Embryonic facial prominence (tissue), 1 donor: ENCODE measurements at regions not wholly inside any gene's neighbourhood (a gene's known extent, or its start where the extent isn't known, plus 50 kb on each side); places are given as distances from the start of the nearest gene placed in this dataset.
A peak's percentile ranks its signal among the peaks of the same experiment; 100 is the strongest.
"Not testable (repeated sequence)": the region's sequence is repeated elsewhere in the genome, so short reads cannot be mapped to it uniquely, and the experiment has no call there.

ENCODE experiments used
- DNase-seq: peaks from one replicate; pipeline ENCODE4 v3.0.0-alpha.2; 2016; ENCODE audit errors: extremely low spot score

GRCh38 chr12:73950507-73950906, 587.1 kb upstream of the ATXN7L3B start:
- no peak for DNase-seq

- no peak for DNase-seq
Measured at GRCh38 chr12:73951956-73952703, 585.5 kb upstream of the ATXN7L3B start.

- no peak for DNase-seq
Measured at GRCh38 chr12:73964641-73965040, 573.0 kb upstream of the ATXN7L3B start.

GRCh38 chr12:73973486-73973885, 564.1 kb upstream of the ATXN7L3B start:
- DNase-seq: no peak

GRCh38 chr12:73984552-73984951, 553.1 kb upstream of the ATXN7L3B start:
- DNase-seq: no peak

- no peak for DNase-seq
Measured at GRCh38 chr12:73991138-73991537, 546.5 kb upstream of the ATXN7L3B start.

- no peak for DNase-seq
Measured at GRCh38 chr12:73998894-73999293, 538.7 kb upstream of the ATXN7L3B start.

GRCh38 chr12:74015118-74015517, 522.5 kb upstream of the ATXN7L3B start:
- DNase-seq: no peak

GRCh38 chr12:74016324-74016723, 521.3 kb upstream of the ATXN7L3B start:
- DNase-seq: not testable (repeated sequence)

GRCh38 chr12:74018849-74019248, 518.8 kb upstream of the ATXN7L3B start:
- DNase-seq: no peak

- DNase-seq: no peak
Measured at GRCh38 chr12:74021937-74022336, 515.7 kb upstream of the ATXN7L3B start.

- DNase-seq: no peak
Measured at GRCh38 chr12:74031045-74031444, 506.6 kb upstream of the ATXN7L3B start.

- DNase-seq: no peak
Measured at GRCh38 chr12:74033531-74033930, 504.1 kb upstream of the ATXN7L3B start.

- DNase-seq: not testable (repeated sequence)
Measured at GRCh38 chr12:74039138-74039537, 498.5 kb upstream of the ATXN7L3B start.

- DNase-seq: peak; percentile 33
Measured at GRCh38 chr12:74043343-74043742, 494.3 kb upstream of the ATXN7L3B start.

- DNase-seq: no peak
Measured at GRCh38 chr12:74049348-74049747, 488.3 kb upstream of the ATXN7L3B start.

- DNase-seq: no peak
Measured at GRCh38 chr12:74051848-74052247, 485.8 kb upstream of the ATXN7L3B start.

- DNase-seq: no peak
Measured at GRCh38 chr12:74066476-74066875, 471.2 kb upstream of the ATXN7L3B start.

- no peak for DNase-seq
Measured at GRCh38 chr12:74071182-74071581, 466.5 kb upstream of the ATXN7L3B start.

- DNase-seq: no peak
Measured at GRCh38 chr12:74076918-74077317, 460.7 kb upstream of the ATXN7L3B start.

- DNase-seq: no peak
Measured at GRCh38 chr12:74105434-74105833, 432.2 kb upstream of the ATXN7L3B start.

- no peak for DNase-seq
Measured at GRCh38 chr12:74108729-74109128, 428.9 kb upstream of the ATXN7L3B start.

- no peak for DNase-seq
Measured at GRCh38 chr12:74111688-74112360, 425.8 kb upstream of the ATXN7L3B start.
